HG03025 (cell line): ENCODE measurements at regions not wholly inside any gene's neighbourhood (a gene's known extent, or its start where the extent isn't known, plus 50 kb on each side); places are given as distances from the start of the nearest gene placed in this dataset.

Experiments used
- ATAC-seq: cut with Tn5 transposase; IDR thresholded peaks from one replicate; pipeline ENCODE4 v1.9.1; 2021; ENCODE audit warnings: mild to moderate bottlenecking, moderate library complexity; ENCODE audit not compliant: unreplicated experiment, low FRiP score

DNA sequence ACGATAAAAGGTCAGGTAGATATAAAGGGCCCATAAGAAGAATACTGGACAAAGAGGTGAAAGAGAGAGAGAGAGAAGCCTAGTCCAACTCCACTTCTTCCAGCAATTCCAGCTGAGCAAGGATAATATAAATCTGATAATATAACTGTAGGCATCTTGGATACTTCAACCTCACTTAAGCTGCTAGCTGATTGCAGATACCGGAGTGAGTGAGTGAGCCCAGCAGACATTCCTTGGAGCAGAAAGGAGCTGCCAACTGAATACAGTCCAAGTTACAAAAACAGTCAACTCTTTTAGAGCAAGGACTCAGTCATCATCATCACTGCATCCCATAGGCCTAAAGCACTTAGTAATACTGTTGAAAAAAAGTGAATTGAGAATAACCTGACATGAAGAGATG lies 387.6 kb downstream of the SLITRK6 start:
- no peak for ATAC-seq

DNA sequence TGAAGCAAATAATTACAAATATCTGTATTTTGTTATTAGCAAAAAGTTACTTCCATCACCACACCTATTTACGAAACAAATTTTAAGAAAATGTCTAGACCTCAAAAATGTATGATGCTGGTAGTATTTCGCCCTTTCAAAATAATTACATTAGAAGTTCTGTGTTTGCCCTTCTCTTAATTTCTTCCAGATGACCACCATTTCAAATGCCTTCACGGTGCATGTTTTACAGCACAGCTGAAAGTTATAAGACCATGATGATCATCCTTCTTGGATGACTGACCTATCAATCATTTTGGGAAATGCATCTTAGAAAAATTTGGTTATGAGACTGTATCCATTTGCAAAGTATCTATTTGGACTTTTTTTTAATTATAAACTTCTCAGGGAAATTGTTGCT lies 390.8 kb downstream of the SLITRK6 start:
- no peak for ATAC-seq

- no peak for ATAC-seq
Measured at GRCh38 chr13:85406269-85406975, 392.8 kb downstream of the SLITRK6 start.

DNA sequence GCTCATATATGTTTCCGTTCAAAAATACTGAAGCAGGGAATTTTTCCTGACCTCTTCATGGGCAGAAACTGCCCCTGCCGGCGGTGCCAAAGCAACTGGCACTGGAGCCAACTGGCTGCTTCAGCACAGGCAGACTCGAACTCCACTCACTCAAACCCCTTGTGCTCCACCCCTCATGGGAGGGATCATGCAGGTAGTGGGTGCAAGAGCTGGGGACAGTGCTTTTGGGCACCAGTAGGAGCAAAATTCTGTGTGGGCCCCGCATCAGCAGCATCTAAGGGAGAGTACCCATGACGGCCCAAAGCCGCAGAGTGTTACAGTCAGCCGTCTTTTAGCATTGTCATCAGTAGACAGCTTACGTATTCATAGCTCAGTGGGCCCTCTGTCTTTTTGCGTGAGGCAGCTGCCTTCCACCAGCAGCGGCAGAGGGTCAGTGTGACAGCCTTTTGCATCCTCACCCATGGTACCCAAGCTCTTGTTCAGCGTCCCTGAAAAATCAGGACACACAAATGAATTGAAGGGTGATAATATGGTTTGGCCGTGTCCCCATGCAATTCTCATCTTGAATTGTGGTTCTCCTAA lies 393.8 kb downstream of the SLITRK6 start:
- no peak for ATAC-seq

DNA sequence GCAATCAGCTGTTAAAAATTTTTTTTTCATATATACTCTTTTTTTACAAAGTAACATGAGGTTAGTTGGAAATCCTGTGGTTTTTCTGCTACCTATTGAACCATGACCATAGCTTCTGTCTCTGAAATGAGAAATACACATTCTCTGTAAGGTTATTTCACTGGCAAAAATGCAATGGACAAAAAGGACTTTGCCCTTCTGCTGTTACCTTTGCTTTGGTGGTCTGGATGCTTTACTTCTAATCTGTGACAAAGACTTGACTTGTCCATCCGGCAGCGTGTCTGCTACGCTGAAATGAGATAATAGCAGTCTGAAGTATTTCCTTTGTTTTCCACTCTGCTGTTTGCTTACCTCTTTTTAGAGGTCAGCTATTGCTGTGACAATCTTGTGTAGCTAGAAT lies 412.8 kb downstream of the SLITRK6 start:
- no peak for ATAC-seq

DNA sequence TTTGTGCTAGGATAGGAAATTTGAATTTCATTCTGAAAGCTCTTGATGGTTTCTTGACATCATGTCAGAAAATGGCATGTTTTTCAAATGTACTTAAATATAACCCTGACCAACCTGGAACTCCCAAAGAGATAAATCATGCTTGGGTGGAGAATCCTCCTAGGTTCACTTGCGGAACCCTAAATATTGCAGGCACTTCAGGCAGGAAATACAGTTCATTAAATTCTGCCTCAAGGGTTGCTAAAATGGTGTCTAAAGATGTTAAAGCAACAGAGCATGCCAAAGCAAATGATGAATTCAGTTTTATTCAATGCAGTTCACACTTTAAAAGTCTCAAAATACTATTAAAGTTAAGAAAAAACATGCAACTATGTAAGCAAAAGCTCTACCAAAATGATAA lies 415.9 kb downstream of the SLITRK6 start:
- ATAC-seq: no peak

GRCh38 chr13:85381082-85381481 lies 418.1 kb downstream of the SLITRK6 start:
- ATAC-seq: no peak

GRCh38 chr13:85379991-85380390 lies 419.2 kb downstream of the SLITRK6 start:
- no peak for ATAC-seq

- ATAC-seq: no peak
Measured at GRCh38 chr13:85379433-85379832, 419.8 kb downstream of the SLITRK6 start.

DNA sequence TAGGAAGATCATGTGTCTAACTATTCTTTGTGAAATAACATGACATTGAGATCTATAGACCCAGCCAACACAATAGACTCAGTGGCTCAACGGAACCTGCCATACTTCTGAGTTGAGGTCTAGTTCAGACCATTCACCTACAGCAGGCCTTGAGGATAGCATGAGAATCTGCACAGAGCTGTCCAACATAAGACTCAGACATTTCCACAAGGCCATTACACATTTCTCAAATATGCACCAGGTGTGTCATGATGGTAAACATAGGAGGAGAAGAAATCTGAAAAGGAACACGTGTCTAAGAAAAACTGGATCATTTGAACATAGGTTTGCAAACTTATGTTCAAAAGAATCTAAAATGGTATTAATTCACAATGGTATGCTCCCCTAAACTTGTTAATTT lies 421.4 kb downstream of the SLITRK6 start:
- no peak for ATAC-seq

- ATAC-seq: no peak
Measured at GRCh38 chr13:85373322-85373721, 425.9 kb downstream of the SLITRK6 start.

DNA sequence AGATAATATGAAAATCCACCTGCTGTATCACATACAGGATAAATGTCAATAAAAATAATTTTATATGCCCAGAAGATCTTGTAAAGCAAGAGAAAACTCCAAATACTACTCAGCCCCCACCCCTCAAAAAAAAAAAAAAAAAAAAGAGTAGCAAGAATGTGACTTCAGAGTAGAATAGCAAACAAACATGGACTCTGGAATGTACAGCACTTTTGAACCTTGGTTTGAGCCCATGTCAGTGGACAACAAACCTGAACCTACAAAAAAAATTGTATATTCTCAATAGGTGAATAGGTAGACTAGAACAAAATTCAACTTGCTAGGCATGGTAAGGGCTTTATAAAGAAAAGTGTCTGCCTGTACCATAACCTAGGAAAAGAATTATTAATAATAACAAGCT lies 428.0 kb downstream of the SLITRK6 start:
- no peak for ATAC-seq

DNA sequence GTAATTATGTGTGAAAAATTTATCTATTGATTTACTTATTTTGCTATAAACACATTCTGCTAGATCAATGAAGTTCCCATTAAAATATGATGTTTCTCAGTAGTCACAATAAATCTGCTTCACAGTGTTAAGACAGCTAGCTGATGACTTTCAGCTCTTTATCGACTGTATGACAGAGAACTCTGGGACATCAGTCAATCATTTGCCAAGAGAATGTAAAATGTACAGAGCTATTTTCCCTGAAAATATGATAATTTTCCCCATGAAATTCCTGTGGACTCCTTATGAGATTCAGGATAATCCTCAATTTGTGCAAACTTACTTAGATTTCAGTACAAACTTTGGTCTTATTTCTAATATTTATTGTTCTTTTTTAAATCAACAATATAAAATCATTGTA lies 430.5 kb downstream of the SLITRK6 start:
- no peak for ATAC-seq

- ATAC-seq: no peak
Measured at GRCh38 chr13:85367887-85368286, 431.3 kb downstream of the SLITRK6 start.

DNA sequence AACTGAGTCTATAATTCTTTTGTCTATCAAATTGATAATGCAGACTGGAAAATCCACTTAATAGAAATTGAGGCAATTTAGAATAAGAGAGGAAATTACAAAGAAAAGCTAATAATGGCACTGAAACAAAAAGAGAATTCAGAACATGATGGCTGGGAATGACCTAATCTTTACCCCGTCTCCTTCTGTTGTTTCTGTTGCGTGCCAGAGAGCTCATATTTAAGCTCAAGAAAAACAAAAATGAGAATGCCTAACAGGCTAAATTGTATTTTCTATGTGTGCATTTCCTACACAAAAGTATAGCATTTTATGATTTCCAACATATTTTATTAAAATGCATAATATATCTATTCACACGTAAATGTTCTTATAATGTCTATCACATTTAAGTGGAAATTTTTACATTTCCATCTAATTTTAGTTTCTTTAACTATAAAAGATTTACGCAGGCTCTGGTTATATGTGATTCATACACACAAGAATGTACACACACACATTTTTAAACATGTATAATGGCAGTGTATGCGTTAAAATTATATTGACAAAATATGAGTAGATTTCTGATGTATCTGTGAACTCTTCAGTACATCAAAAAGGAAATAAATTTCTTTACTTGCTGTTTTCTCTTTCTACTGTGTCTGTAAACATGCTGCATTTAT lies 432.3 kb downstream of the SLITRK6 start:
- ATAC-seq: no peak

- ATAC-seq: no peak
Measured at GRCh38 chr13:85363504-85363903, 435.7 kb downstream of the SLITRK6 start.

- no peak for ATAC-seq
Measured at GRCh38 chr13:85362980-85363379, 436.2 kb downstream of the SLITRK6 start.

DNA sequence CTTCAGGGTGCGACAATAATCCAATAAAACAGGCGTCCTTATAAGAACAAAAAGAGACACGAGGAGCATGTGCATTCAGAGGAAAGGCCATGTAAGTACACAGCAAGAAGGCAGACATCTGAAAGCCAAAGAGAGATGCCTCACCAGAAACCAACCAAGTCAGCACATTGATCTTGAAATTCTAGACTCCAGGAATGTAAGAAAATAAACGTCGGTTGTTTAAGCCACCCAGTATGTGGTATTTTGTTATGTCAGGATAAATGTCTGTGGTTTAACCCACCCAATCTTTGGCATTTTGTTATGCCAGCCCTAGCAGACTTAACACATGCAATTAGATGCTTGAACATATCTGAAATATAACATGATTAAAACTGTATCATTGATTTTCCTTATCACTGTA lies 452.0 kb downstream of the SLITRK6 start:
- no peak for ATAC-seq

GRCh38 chr13:85334187-85334586 lies 465.0 kb downstream of the SLITRK6 start:
- ATAC-seq: no peak

DNA sequence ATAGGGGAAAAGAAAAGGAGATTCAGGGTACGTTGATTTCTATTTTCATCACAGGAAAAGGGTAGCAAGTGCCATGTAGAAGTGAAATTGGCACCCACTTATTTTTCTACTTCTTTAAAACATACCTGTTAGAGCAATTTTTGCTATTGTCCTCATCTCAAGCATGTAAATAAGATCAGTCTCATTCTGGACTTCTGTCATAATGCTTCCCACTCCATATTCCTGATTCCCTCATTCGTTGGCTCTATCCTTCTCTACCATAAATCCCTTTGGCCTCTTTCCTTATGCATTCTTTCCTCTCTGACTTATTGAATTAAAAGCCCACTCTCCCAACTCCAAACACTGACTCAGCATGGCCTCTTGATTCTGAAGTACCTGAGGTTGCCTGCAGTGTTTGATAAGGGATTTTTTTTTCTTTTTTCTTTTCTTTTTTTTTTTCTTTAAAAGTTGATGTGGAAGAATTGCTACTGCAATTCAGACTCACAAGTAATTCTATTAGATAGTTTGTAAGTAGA lies 465.7 kb downstream of the SLITRK6 start:
- no peak for ATAC-seq

DNA sequence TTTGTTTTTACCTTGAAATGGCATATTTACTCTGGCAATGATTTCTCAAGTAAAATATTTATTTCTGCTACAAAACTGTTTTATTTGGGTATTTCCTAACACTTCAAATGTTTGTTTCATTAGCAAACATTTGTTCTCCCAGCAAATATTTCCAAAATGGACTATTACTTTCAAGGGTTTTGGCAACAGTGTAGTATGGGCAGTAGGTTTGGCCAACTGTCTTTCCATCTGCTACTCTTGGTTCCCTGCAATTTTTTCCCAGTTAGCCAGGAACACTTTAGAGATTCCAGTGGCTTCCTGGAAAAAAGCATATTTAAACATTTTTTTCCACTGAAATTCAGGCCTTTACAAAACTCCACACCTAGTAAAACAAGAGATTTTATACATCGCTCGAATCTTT lies 466.6 kb downstream of the SLITRK6 start:
- ATAC-seq: no peak

GRCh38 chr13:85321734-85322133 lies 477.5 kb downstream of the SLITRK6 start:
- no peak for ATAC-seq
